WTC11 (cell line): ENCODE measurements at regions not wholly inside any gene's neighbourhood (a gene's known extent, or its start where the extent isn't known, plus 50 kb on each side); places are given as distances from the start of the nearest gene placed in this dataset.

Experiments used
- ATF3 ChIP-seq: sonication (generic); formaldehyde crosslinking; conservative IDR thresholded peaks from 2 replicates; pipeline ENCODE4 v1.8.1; 2022; ENCODE audit warnings: mild to moderate bottlenecking, missing genetic modification reagents
- CREM ChIP-seq: sonication (generic); formaldehyde crosslinking; IDR thresholded peaks from 2 replicates; pipeline ENCODE4 v1.8.1; 2022; ENCODE audit warnings: mild to moderate bottlenecking, missing genetic modification reagents, moderate library complexity
- CTCF ChIP-seq: fragments of 200-600 bp; IDR thresholded peaks from 2 replicates; pipeline ENCODE4 v1.8.0; 2022; ENCODE audit warnings: antibody characterized with exemption
- JUN ChIP-seq: sonication (generic); formaldehyde crosslinking; IDR thresholded peaks from 2 replicates; pipeline ENCODE4 v1.8.0; 2023; ENCODE audit warnings: mild to moderate bottlenecking, missing genetic modification reagents
- MAX ChIP-seq: sonication (generic); formaldehyde crosslinking; IDR thresholded peaks from 2 replicates; pipeline ENCODE4 v1.8.0; 2022; ENCODE audit warnings: mild to moderate bottlenecking, missing genetic modification reagents
- NFYB ChIP-seq: sonication (generic); formaldehyde crosslinking; conservative IDR thresholded peaks from 2 replicates; pipeline ENCODE4 v1.8.0; 2022; ENCODE audit warnings: low read depth, missing genetic modification reagents
- SMAD3 ChIP-seq: sonication (generic); formaldehyde crosslinking; IDR thresholded peaks from 2 replicates; pipeline ENCODE4 v1.8.0; 2022; ENCODE audit warnings: missing genetic modification reagents, mild to moderate bottlenecking, borderline replicate concordance
- USF1 ChIP-seq: sonication (generic); formaldehyde crosslinking; IDR thresholded peaks from 2 replicates; pipeline ENCODE4 v1.8.0; 2022; ENCODE audit warnings: mild to moderate bottlenecking, missing genetic modification reagents
- USF2 ChIP-seq: sonication (generic); formaldehyde crosslinking; IDR thresholded peaks from 2 replicates; pipeline ENCODE4 v1.8.1; 2023; ENCODE audit warnings: mild to moderate bottlenecking, missing genetic modification reagents, moderate library complexity
- ZNF263 ChIP-seq: sonication (generic); formaldehyde crosslinking; IDR thresholded peaks from 2 replicates; pipeline ENCODE4 v1.8.1; 2022; ENCODE audit warnings: low read depth, mild to moderate bottlenecking, moderate library complexity, missing genetic modification reagents

GRCh38 chr10:21057436-21057835 is 160.3 kb upstream of the NEBL start:
- no peak for TF ChIP-seq CTCF
- TF ChIP-seq USF2 (CRISPR knock-in tag) = no peak
- no peak for TF ChIP-seq CREM (CRISPR knock-in tag)
- TF ChIP-seq JUN (CRISPR knock-in tag) = no peak
- TF ChIP-seq ATF3 (CRISPR knock-in tag) = no peak
- TF ChIP-seq MAX (CRISPR knock-in tag) = no peak
- no peak for TF ChIP-seq NFYB (CRISPR knock-in tag)
- TF ChIP-seq ZNF263 (CRISPR knock-in tag) = no peak
- TF ChIP-seq USF1 = no peak
- TF ChIP-seq SMAD3 = no peak
